Activated T-helper 1 cell treated with Interleukin-2 at 50 U/mL for 16 hours (primary cell): ENCODE measurements at regions not wholly inside any gene's neighbourhood (a gene's known extent, or its start where the extent isn't known, plus 50 kb on each side); places are given as distances from the start of the nearest gene placed in this dataset.

Experiments
- DNase-seq: peaks from one replicate; pipeline ENCODE4 v3.0.0-alpha.2; 2020; ENCODE audit warnings: low read depth

DNA sequence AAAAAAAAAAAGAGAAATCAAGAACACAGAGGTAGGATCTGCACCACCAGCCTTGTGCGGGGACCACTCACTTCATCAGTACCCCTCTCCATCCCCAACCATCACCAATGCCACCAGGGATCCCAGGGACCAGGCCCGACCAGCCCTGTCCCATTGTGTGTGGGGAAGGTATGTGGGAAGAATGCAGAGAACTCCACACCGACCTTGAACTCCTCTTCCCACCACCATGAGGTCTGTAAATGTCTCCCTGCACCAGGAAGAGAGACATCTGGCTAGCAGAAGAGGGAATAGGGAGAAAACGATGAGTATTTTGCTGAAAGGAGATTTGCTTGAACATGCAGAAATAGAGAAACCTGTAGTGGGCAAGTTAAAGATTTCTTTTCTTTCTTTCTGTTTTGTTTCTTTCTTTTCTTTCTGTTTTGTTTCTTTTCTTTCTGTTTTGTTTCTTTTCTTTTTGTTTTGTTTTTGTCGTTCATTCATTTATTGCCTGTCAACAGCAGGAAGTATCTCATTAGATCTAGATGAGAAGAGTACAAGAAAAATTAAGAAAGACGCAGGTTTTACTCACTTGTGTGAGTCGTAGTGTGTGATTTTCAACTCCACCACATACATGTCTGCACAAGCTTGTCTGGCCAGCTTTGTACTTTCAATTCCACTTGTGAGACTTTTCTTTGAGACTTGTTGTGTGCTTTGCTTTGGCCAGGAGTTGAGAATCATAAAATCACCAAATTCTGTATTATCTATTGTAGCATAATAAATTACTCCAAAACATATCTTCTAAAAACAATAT is 179.8 kb upstream of the HAAO start:
- DNase-seq, result no peak

GRCh38 chr2:42971381-42971780 is 179.0 kb upstream of the HAAO start:
- DNase-seq, result no peak

DNA sequence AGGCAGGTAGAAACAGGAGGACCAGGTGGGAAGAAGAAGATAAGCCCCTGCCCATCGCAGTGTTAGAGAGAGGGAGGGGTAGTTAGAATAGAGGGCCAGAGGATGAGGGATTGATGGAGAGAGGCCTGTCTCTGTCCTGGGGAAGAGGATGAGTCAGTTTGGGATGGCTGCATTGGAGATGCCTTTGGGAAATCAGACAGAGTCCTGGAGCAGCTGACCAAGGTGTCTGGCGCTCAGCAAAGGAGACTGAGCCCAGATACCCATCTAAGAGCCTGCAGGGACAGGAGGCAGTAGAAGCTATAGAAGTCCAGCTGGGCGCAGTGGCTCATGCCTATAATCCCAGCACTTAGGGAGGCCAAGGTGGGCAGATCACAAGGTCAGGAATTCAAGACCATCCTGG is 177.8 kb upstream of the HAAO start:
- no peak for DNase-seq

DNA sequence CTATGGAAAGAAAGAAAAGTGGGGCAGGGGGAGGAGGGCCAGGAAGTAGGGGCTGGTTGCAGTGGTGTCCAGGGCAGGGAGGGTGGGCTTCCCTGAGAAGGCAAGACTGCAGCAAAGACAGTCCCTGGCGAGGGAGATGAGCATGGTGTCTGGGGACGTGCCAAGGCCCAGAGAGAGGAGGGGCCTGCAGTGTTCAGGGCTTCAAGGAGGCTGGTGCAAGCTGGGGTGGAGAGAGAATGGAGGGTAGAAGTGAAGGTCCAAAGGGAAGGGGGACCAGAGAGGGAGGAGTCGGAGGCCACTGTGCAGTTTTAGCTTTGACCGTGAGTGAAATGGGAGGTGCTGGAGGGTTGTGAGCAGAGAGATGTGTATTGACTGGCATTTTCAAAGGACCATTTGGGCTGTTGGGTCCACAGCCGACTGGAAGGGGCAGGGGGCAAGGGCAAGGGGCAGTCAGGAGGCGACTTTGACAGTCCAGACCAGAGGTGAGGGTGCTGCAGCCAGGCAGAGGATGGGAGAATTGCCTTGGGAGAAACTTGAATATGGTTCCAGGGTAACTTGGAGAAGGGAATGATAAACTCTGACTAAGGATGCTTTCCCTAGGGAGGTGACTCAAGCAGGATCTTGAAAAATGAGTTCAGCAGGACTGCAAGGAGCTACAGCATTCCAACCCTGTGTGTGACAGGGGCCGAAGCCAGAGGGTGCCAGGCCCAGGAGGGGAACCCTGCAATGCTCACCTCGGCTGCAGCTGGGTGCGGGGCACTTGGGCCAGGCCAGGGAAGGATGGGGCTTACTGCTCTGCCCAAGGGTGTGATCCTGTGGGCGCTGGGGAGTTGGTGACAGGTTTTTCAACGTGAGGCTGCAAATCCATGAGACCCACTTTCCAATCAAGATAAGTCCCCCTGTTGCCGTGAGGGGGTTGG is 177.1 kb upstream of the HAAO start:
- DNase-seq, result no peak

DNA sequence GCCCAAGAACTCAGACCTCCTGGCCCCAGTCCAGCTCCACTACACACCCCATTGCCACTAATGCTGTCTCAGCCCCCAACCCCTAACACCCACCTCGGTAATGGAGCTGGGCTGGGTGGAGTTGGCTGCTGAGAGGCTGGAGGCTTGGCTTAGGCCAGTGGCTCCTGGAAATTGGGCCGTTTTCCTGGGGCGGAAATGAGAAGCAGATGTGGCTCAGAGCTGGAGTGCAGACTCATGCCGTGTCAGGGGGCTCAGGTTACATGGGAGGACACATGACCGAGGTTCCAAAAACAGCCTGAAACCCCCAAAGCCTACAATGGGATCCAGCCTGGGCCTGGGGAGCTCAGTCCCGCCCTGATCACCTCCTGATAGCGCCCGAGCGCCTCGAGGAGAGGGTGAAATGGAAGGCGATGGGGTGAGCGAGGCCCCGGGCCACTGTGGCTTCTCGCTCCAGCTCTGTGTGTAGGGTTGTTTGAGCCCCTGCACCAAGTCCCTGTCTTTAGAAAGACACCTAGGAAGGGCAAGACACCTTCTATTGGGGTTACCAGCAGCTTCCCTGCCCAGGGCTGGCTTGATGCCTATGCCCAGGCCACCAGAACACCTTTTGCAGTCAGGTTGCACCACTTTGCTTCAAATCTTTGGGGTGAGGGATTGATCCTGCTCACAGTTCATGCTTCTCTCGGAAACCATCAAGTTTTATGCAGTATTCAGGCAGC is 175.7 kb upstream of the HAAO start:
- no peak for DNase-seq

DNA sequence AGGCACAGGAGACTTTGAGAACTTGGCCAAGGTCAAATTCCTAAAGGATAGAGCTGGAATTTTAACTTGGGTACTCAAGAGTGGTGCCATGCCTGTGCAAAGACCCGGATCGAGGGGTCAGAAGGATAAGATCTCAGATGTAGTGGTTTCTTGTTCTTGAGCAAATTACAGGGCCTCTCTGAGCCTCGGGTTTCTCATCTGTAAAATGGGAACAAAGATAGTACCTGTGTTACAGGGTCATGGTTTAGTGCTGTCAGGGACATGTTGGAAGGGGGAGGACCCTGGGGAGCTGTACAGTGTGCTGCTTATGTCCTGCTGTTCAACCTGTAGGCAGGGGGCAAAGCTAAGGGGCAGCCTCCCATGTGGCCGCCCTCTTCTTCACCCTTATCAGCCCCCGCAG is 173.5 kb upstream of the HAAO start:
- no peak for DNase-seq

- DNase-seq, result no peak
Observed at GRCh38 chr2:42965196-42965595, 172.8 kb upstream of the HAAO start.

DNA sequence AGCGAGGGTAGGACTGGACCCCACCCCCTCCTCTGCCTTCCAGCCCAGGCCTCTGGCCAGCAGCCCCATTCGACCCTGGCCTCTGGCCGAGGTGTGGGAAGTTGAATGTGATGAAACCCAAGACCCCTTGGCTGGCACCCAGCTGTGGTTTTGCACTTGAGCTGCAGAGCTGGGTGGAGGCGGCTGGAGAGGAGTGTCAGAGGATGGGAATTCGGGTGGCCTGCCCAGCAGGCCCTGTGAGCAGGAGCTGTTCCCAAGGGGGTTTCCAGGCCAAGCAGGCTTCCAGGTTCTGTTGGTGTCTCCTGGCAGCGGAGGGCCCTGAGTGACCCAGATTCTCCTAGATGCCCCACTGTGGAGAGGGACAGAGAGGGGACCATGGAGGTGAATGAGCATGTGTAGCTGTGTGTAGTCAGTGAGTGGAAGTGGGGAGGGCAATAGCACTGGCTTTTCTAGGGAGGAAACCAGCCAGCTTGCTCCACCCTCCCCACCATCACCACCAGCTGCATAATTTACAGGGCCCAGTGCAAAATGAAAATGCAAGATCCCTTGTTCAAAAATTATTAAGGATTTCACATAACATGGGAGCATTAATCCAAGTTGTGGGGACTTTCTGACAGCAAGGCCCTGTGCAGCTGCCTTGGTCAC is 172.2 kb upstream of the HAAO start:
- DNase-seq, result no peak

DNA sequence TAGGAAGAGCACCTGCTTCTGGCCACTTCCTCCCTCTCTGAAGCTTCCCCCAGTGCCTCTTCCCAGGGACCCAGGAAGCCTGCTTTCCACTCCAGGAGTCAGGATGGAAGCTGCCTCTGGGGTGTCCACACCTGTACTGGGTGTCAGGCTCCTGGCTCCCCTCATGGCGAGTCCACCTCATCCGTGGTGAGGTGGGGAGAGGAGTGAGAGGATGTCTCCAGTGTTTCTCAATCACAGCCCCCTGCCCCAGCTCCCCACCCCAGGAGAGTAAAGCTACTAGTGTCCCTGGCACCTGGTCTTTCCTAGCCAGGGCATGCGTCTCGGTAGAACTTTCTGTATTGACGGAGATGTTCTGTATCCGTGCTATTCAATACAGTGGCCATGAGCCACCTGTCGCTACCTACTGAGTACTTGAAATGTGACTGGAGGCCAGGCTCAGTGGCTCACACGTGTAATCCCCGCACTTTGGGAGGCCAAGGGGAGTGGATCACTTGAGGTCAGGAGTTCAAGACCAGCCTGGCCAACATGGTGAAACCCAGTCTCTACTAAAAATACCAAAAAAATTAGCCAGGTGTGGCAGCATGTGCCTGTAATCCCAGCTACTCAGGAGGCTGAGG is 171.2 kb upstream of the HAAO start:
- no peak for DNase-seq

- DNase-seq, result no peak
Observed at GRCh38 chr2:42962508-42962953, 170.1 kb upstream of the HAAO start.

DNA sequence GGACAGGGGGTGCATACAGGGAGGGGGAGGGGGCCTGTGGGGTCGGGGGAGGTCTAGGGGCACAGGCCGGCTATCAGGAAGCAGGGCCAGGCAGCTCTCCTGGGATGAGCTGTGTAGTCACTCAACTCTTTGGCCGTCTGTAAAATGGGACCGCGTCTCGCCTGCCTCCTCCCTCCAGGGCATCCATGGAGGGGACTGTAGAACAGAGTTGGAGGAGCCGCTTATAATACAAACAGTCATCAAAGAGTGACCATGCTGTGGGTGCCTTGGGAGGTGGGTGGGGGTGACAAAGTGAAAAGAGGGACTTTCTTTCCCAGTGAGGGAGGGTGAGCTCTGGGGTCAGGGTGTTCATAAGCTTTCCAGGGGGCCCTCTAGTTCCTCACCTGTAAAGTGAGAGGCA is 169.6 kb upstream of the HAAO start:
- no peak for DNase-seq

DNA sequence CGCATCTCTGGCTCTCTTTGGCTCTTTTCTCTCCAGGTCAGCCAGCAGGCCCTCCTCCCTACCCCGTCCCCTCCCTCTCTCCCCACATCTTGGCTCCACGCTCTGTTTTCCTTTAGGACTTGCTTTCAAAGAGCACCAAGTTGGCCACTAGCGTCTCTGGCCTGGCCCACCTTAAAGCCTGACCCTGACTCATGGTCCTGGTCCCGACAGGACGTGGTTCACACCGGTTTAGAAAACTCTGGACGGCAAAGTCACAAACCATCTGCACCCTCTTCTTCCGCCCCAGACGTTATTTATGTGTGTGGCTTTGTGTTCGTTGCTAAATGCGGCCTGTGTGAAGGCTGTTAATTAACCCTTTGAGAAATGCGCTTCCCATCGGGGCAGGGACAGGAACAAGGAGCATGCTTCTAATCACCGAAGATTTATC is 169.0 kb upstream of the HAAO start:
- DNase-seq, result no peak

- no peak for DNase-seq
Observed at GRCh38 chr2:42960842-42961180, 168.4 kb upstream of the HAAO start.

DNA sequence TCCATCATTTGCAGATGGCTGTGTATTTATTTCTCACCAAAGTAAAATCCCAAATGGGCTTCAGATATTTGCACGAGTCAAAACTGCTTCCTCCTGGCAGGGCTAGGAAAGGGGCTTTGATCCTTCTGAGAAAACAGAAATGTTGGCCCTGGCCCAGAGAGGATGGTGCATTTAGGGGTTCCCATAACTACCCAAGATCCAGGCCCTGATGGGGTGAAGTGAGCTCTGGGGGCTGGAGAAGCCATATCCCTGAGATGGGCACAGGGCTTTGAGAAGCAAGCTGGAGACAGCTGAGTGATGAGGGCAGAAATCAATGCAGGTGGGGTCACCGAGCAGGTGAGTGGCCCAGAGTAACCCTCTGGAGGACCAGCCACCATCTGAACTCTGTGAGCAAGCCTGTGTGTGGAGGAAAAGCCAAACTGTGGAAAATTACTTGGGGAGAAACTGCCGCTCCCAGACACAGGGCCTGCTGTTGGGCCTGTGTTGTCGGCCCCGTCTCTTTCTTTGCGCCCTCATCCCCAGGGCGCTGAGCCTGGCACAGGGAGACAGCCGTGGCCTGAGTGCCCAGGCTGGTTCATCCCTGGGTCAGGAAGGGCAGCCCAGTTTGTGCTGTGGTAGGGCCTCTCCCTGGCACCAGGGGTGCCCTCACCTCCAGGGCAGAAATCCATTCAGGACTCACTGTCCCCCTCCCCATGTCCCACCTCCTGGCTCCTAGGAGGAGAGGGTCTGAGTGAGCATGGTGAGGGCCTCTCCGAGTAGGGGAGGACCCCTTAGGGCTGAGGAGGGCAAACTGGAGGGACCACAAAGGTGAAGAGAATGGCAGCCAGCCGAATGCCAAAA is 167.8 kb upstream of the HAAO start:
- DNase-seq, result no peak

DNA sequence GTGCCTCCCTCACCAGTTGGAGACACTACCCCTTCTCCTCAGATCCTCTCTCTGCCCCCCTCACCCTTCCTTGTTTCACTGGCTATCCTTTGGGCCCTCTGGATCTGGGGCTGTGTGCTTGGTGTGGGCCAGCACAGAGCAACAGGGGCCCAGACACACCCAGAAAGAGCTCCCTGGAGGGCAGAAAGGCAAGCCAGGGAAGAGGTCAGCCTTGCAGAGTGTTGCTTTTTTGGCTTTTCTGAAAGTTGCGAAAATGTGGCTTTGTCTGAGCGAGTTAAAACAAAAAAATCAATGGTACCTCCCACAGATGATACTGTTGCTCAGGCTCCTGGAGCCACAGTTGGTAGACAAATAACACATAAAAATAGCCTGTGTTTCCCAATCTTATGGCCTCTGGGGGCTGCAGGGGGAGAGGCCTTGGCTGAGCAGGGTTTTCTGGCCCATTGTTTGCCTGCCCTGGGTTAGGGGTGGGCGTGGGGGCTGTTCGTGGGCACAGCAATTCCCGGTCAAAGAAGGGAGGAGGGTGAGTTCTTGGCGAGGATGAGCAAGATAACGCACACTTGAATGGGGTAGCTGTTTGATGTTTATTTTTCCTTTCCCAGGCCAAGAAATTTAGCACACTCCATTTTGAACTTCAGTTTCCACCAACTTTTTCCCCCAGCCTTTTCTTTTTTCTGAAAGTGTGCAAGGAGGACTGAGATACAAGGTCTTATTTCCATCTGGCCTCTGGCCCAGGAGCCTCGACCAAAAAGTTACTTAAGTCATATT is 167.0 kb upstream of the HAAO start:
- DNase-seq, result no peak

- DNase-seq, result no peak
Observed at GRCh38 chr2:42958741-42959233, 166.4 kb upstream of the HAAO start.

- no peak for DNase-seq
Observed at GRCh38 chr2:42957861-42958301, 165.5 kb upstream of the HAAO start.

DNA sequence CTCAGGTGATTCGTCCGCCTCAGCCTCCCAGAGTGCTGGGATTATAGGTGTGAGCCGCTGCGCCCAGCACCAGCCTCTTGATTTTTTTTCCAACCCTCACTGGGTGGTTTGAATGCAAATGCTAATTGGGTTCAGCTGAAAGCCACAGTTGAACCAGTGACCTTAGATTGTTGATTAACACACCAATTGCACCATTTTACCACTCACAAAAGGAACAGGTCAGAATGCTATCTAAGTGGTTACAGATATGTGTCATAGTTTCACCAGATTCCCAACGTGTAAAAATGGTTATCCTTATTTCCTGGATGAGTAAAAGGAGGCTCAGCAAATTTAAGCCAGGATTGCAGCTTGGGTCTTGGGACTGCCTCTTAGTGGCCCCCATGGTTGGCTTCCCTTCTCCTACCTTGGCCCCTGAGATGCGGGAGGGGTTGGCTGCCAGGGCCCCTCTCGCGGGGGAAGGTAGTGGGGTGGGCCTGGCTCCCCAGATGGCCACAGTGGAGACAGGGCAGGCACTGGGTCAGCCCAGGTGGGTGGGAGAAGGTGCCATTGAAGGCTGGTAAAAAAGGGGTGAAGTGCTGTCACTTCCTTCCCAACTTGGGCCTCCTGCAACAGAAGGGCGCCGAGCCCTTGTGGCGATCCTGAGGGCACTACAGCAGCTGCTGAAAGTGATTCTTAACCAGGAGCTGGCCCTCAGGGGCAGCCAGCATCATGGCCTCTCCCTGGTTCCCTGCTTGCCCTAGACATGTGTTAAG is 164.9 kb upstream of the HAAO start:
- no peak for DNase-seq
